A549 (cell line): ENCODE measurements at regions not wholly inside any gene's neighbourhood (a gene's known extent, or its start where the extent isn't known, plus 50 kb on each side); places are given as distances from the start of the nearest gene placed in this dataset.

ENCODE experiments used
- ATAC-seq, 2 experiments: fragments of 200-7000 bp in 1 of 2; fragments of >200 bp in 1 of 2; cut with Nextera tagmentation in 1 of 2; cut with Tn5 transposase in 1 of 2; 3 replicates each; pipeline versions ENCODE4 v1.8.0 to v1.9.1; 2018 to 2020; ENCODE audit warnings: mild to moderate bottlenecking in 1 of 2, moderate library complexity in 1 of 2
- CTCF ChIA-PET: fragments of 300-600 bp; sonication (Branson Sonifier 250); formaldehyde crosslinking; extraction: SDS; loops from one replicate; lab custom pipeline; 2021; ENCODE audit warnings: antibody characterized with exemption, inconsistent platforms; lab: Yijun Ruan, JAX
- POLR2A ChIA-PET: fragments of 350-600 bp; formaldehyde crosslinking; extraction: SDS; loops from one replicate; lab custom pipeline; 2021; ENCODE audit warnings: antibody characterized with exemption, inconsistent platforms; lab: Yijun Ruan, JAX
- DNase-seq, 2 experiments: peaks; one replicate each; pipeline versions ENCODE4 v3.0.0 to v3.0.0-alpha.2; 2011 to 2016; ENCODE audit warnings: low read depth in 1 of 2, low spot score in 1 of 2
- FAIRE-seq: peaks from 2 replicates; lab custom pipeline; 2011; peaks lifted over from hg19 to GRCh38; lab: Jason Lieb, UNC
- H3K27ac ChIP-seq, 2 experiments: fragments of >200 bp; sonication (Bioruptor Twin); formaldehyde crosslinking; 3 replicates each; pipeline ENCODE4 v1.5.1; 2016 to 2017
- H3K4me1 ChIP-seq: fragments of >200 bp; sonication (Bioruptor Twin); formaldehyde crosslinking; 3 replicates; pipeline ENCODE4 v1.6.1; 2016
- H3K4me2 ChIP-seq: fragments of >200 bp; sonication (Bioruptor Twin); formaldehyde crosslinking; 3 replicates; pipeline ENCODE4 v1.6.1; 2016
- H3K4me3 ChIP-seq: fragments of >200 bp; sonication (Bioruptor Twin); formaldehyde crosslinking; 3 replicates; pipeline ENCODE4 v1.5.1; 2016
- H3K9me3 ChIP-seq: fragments of >200 bp; sonication (Bioruptor Twin); formaldehyde crosslinking; 3 replicates; pipeline ENCODE4 v1.6.1; 2016
- BCL3 ChIP-seq: fragments of >200 bp; sonication (Bioruptor Twin); formaldehyde crosslinking; IDR thresholded peaks from 3 replicates; pipeline ENCODE4 v1.6.1; 2016
- CHD4 ChIP-seq: fragments of 200-600 bp; sonication (generic); IDR thresholded peaks from 2 replicates; pipeline ENCODE4 v1.6.1; 2016; ENCODE audit warnings: antibody characterized with exemption, mild to moderate bottlenecking, borderline replicate concordance
- E2F6 ChIP-seq: IDR thresholded peaks from 2 replicates; pipeline ENCODE4 v1.6.1; 2012; ENCODE audit warnings: low read depth, borderline replicate concordance
- EHMT2 ChIP-seq: fragments of 200-600 bp; sonication (generic); IDR thresholded peaks from 2 replicates; pipeline ENCODE4 v1.6.1; 2016; ENCODE audit warnings: antibody characterized with exemption, low read depth, mild to moderate bottlenecking, moderate library complexity
- ESRRA ChIP-seq: fragments of 150-350 bp; IDR thresholded peaks from 2 replicates; pipeline ENCODE4 v1.6.1; 2014; ENCODE audit warnings: mild to moderate bottlenecking, low read length, borderline replicate concordance
- GATA3 ChIP-seq: IDR thresholded peaks from 2 replicates; pipeline ENCODE4 v1.6.1; 2012; ENCODE audit warnings: borderline replicate concordance
- HDAC2 ChIP-seq: fragments of 200-600 bp; sonication (generic); IDR thresholded peaks from 2 replicates; pipeline ENCODE4 v1.6.1; 2016
- HEYL ChIP-seq: fragments of 250-450 bp; sonication (Bioruptor Pico); IDR thresholded peaks from 2 replicates; pipeline ENCODE4 v1.8.0; 2021; ENCODE audit warnings: mild to moderate bottlenecking, moderate library complexity
- HMGXB4 ChIP-seq: fragments of 250-450 bp; sonication (Bioruptor Pico); IDR thresholded peaks from 2 replicates; pipeline ENCODE4 v1.5.0; 2021; ENCODE audit warnings: mild to moderate bottlenecking, moderate library complexity, borderline replicate concordance
- HOXB13 ChIP-seq: fragments of 250-450 bp; sonication (Bioruptor Pico); IDR thresholded peaks from 2 replicates; pipeline ENCODE4 v1.5.0; 2020; ENCODE audit warnings: low read depth, mild to moderate bottlenecking, moderate library complexity
- JUN ChIP-seq, 2 experiments: fragments of >200 bp; sonication (Bioruptor Twin); formaldehyde crosslinking; IDR thresholded peaks; 2 replicates in 1 of 2; 3 replicates in 1 of 2; pipeline ENCODE4 v1.6.1; 2016 to 2017
- JUNB ChIP-seq: fragments of >200 bp; sonication (Bioruptor Twin); formaldehyde crosslinking; IDR thresholded peaks from 2 replicates; pipeline ENCODE4 v1.6.1; 2016
- KDM5A ChIP-seq: fragments of 200-600 bp; sonication (generic); IDR thresholded peaks from 2 replicates; pipeline ENCODE4 v1.6.1; 2016; ENCODE audit warnings: antibody characterized with exemption, mild to moderate bottlenecking
- MAFK ChIP-seq: fragments of 450-650 bp; IDR thresholded peaks from 2 replicates; pipeline ENCODE4 v1.6.1; 2014; ENCODE audit not compliant: partially characterized antibody
- MAX ChIP-seq: IDR thresholded peaks from 2 replicates; pipeline ENCODE4 v1.6.1; 2012
- MAZ ChIP-seq: fragments of 150-350 bp; IDR thresholded peaks from 2 replicates; pipeline ENCODE4 v1.6.1; 2014; ENCODE audit warnings: antibody characterized with exemption, low read depth, low read length, borderline replicate concordance
- MYC ChIP-seq: IDR thresholded peaks from 2 replicates; pipeline ENCODE4 v1.6.1; 2012; ENCODE audit warnings: mild to moderate bottlenecking, inconsistent platforms, low read length, improper control_type of control experiment, borderline replicate concordance
- NR3C1 ChIP-seq: fragments of >200 bp; sonication (Bioruptor Twin); formaldehyde crosslinking; IDR thresholded peaks from 3 replicates; pipeline ENCODE4 v1.6.1; 2017
- PBX3 ChIP-seq: IDR thresholded peaks from 2 replicates; pipeline ENCODE4 v1.6.1; 2012
- RAD21 ChIP-seq, 2 experiments: fragments of >200 bp in 1 of 2; sonication (Bioruptor Twin) in 1 of 2; formaldehyde crosslinking in 1 of 2; IDR thresholded peaks in 1 of 2; conservative IDR thresholded peaks in 1 of 2; 2 replicates in 1 of 2; 3 replicates in 1 of 2; pipeline ENCODE4 v1.6.1; 2012 to 2018; ENCODE audit warnings: inconsistent platforms in 1 of 2
- RFX5 ChIP-seq: fragments of 450-650 bp; IDR thresholded peaks from 2 replicates; pipeline ENCODE4 v1.7.1; 2014; ENCODE audit warnings: antibody characterized with exemption, mild to moderate bottlenecking, moderate library complexity
- SMC3 ChIP-seq: fragments of >200 bp; sonication (Bioruptor Twin); formaldehyde crosslinking; IDR thresholded peaks from 3 replicates; pipeline ENCODE4 v1.6.1; 2018; ENCODE audit warnings: inconsistent platforms
- SREBF2 ChIP-seq: fragments of 450-650 bp; IDR thresholded peaks from 2 replicates; pipeline ENCODE4 v1.6.1; 2014; ENCODE audit warnings: mild to moderate bottlenecking, moderate library complexity
- TFCP2L1 ChIP-seq: fragments of 250-450 bp; sonication (Bioruptor Pico); IDR thresholded peaks from 2 replicates; pipeline ENCODE4 v1.5.0; 2021; ENCODE audit warnings: mild to moderate bottlenecking
- TP53 ChIP-seq: fragments of 250-450 bp; sonication (Bioruptor Pico); IDR thresholded peaks from 2 replicates; pipeline ENCODE4 v1.5.0; 2021; ENCODE audit warnings: mild to moderate bottlenecking, moderate library complexity
- WGBS: methylation state at CpG from one replicate; pipeline ENCODE4 v1.1.6; 2017; ENCODE audit errors: missing lambda C conversion rate; 5-methylcytosine and 5-hydroxymethylcytosine counted together

- 2% methylated on average over 2 of the region's 2 CpGs for WGBS
- POLR2A ChIA-PET = no interaction called here
- no peak for ATAC-seq
- no peak for FAIRE-seq
- no peak for TF ChIP-seq RAD21 (conservative IDR thresholded peaks at IDR 0.05 in 1 of 2, IDR thresholded peaks at IDR 0.05 in 1 of 2)
- TF ChIP-seq EHMT2 = no peak
- TF ChIP-seq BCL3 = no peak
- no peak for TF ChIP-seq ESRRA
- no peak for TF ChIP-seq JUN (IDR thresholded peaks at IDR 0.05)
- no peak for TF ChIP-seq SREBF2
- TF ChIP-seq MYC = no peak
- no peak for TF ChIP-seq E2F6
- Histone ChIP-seq H3K4me3 (no peak overlapping the region), H3K4me1 (no peaks in the 10 kb centered on the region), H3K4me2 (no peak overlapping the region), H3K27ac (no peak overlapping the region), H3K9me3 (no peaks in the 10 kb centered on the region)
- CTCF ChIA-PET = no interaction called here
- no peak for DNase-seq
Observed at GRCh38 chr1:170789063-170789462, 125.1 kb downstream of the PRRX1 start.

GRCh38 chr1:170790175-170790574 lies 126.2 kb downstream of the PRRX1 start:
- Histone ChIP-seq H3K9me3 (no peaks in the 10 kb centered on the region), H3K4me1 (no peaks in the 10 kb centered on the region), H3K4me3 (no peak overlapping the region)
- DNase-seq = no peak
- 2% methylated on average over 2 of the region's 2 CpGs for WGBS
- TF ChIP-seq SMC3 (no peak), RFX5 (no peak), JUNB (no peak), HMGXB4 (CRISPR knock-in tag) (no peak), HDAC2 (no peak), HOXB13 (CRISPR knock-in tag) (no peak), MAFK (no peak), TFCP2L1 (CRISPR knock-in tag) (no peak), BCL3 (no peak), KDM5A (no peak), E2F6 (no peak), ESRRA (no peak), MYC (no peak), GATA3 (no peak)
- TF ChIP-seq, all 56 proteins: peak for 0
- FAIRE-seq (no peak), ATAC-seq (no peak)
- ChIA-PET POLR2A (no interaction called here), CTCF (no interaction called here)
- Histone ChIP-seq H3K4me2 (no peak overlapping the region), H3K27ac (no peak overlapping the region)

- H3K4me1 ChIP-seq = no peaks in the 10 kb centered on the region
- CTCF ChIA-PET = no interaction called here
- ATAC-seq (no peak), FAIRE-seq (no peak), DNase-seq (no peak)
- no peak overlapping the region for H3K27ac ChIP-seq
- POLR2A ChIA-PET = no interaction called here
- H3K4me2 ChIP-seq = no peak overlapping the region
- H3K9me3 ChIP-seq = no peaks in the 10 kb centered on the region
- H3K4me3 ChIP-seq = no peak overlapping the region
- 3% methylated on average over 3 of the region's 3 CpGs for WGBS
- no peak for TF ChIP-seq TP53 (CRISPR knock-in tag)
- TF ChIP-seq MAX = no peak
- no peak for TF ChIP-seq E2F6
- TF ChIP-seq CHD4 = no peak
- no peak for TF ChIP-seq MAZ
- no peak for TF ChIP-seq HEYL (CRISPR knock-in tag)
- TF ChIP-seq NR3C1 = no peak
- no peak for TF ChIP-seq PBX3
Observed at GRCh38 chr1:170790651-170791071, 126.7 kb downstream of the PRRX1 start.
